CD14-positive monocyte (primary cell): ENCODE measurements at regions not wholly inside any gene's neighbourhood (a gene's known extent, or its start where the extent isn't known, plus 50 kb on each side); places are given as distances from the start of the nearest gene placed in this dataset.

ENCODE experiments used
- DNase-seq, 3 donors: peaks; one replicate each; pipeline ENCODE4 v3.0.0-alpha.2; 2011 to 2022
- H2AFZ ChIP-seq: 2 replicates; pipeline ENCODE4 v1.6.0; 2012; ENCODE audit warnings: mild to moderate bottlenecking, low read depth, low read length, inconsistent platforms; ENCODE audit not compliant: insufficient read depth, poor library complexity, severe bottlenecking
- H3K27ac ChIP-seq, 2 donors: 1 replicate in 1 of 2; 2 replicates in 1 of 2; pipeline ENCODE4 v1.5.1; 2012 to 2013; ENCODE audit warnings: low read length in 2 of 2, control low read depth in 1 of 2, inconsistent platforms in 1 of 2, low read depth in 1 of 2, mild to moderate bottlenecking in 1 of 2
- H3K27me3 ChIP-seq, 2 donors: one replicate each; pipeline versions ENCODE4 v1.6.0 to v1.6.1; 2011 to 2013; ENCODE audit warnings: low read length in 2 of 2; ENCODE audit not compliant: control insufficient read depth in 2 of 2, insufficient read depth in 2 of 2
- H3K36me3 ChIP-seq, 2 donors: replicated peaks in 1 of 2; 1 replicate in 1 of 2; 2 replicates in 1 of 2; pipeline versions ENCODE4 v1.5.1 to v1.6.1; 2012 to 2013; ENCODE audit warnings: low read length in 2 of 2, control low read depth in 1 of 2, inconsistent platforms in 1 of 2, mild to moderate bottlenecking in 1 of 2; ENCODE audit not compliant: insufficient read depth in 2 of 2, control insufficient read depth in 1 of 2
- H3K4me1 ChIP-seq, 2 donors: 1 replicate in 1 of 2; 2 replicates in 1 of 2; pipeline versions ENCODE4 v1.5.1 to v1.6.1; 2012 to 2013; ENCODE audit warnings: low read length in 2 of 2, control low read depth in 1 of 2, inconsistent platforms in 1 of 2, mild to moderate bottlenecking in 1 of 2, moderate library complexity in 1 of 2; ENCODE audit not compliant: insufficient read depth in 2 of 2, control insufficient read depth in 1 of 2
- H3K4me2 ChIP-seq: replicated peaks from 2 replicates; pipeline ENCODE3; 2012; ENCODE audit warnings: low read length, moderate library complexity, mild to moderate bottlenecking; ENCODE audit not compliant: poor library complexity, severe bottlenecking; ENCODE audit errors: extremely low read depth
- H3K4me3 ChIP-seq, 3 experiments: fragments of 200-600 bp in 1 of 3; sonication (generic) in 1 of 3; replicated peaks in 1 of 3; 1 replicate in 2 of 3; 2 replicates in 1 of 3; pipeline ENCODE4 v1.5.1; 2011 to 2013; ENCODE audit warnings: low read length in 3 of 3, mild to moderate bottlenecking in 3 of 3, control low read depth in 2 of 3, low read depth in 2 of 3, inconsistent platforms in 1 of 3, moderate library complexity in 1 of 3
- H3K79me2 ChIP-seq: 2 replicates; pipeline ENCODE4 v1.6.0; 2012; ENCODE audit warnings: mild to moderate bottlenecking, control low read depth, inconsistent platforms, low read length, moderate library complexity; ENCODE audit not compliant: insufficient read depth
- H3K9ac ChIP-seq: 2 replicates; pipeline ENCODE4 v1.6.0; 2017; ENCODE audit warnings: low read length, mild to moderate bottlenecking; ENCODE audit not compliant: insufficient read depth, poor library complexity, severe bottlenecking
- H3K9me3 ChIP-seq, 2 donors: replicated peaks in 1 of 2; 1 replicate in 1 of 2; 2 replicates in 1 of 2; pipeline versions ENCODE4 v1.5.1 to v1.6.1; 2012 to 2013; ENCODE audit warnings: low read length in 2 of 2, control low read depth in 1 of 2; ENCODE audit not compliant: control insufficient read depth in 1 of 2, insufficient read depth in 1 of 2
- H4K20me1 ChIP-seq: 2 replicates; pipeline ENCODE4 v1.6.0; 2012; ENCODE audit warnings: mild to moderate bottlenecking, low read length, control low read depth, moderate library complexity; ENCODE audit not compliant: insufficient read depth
- H3K27ac Mint-ChIP-seq, 7 donors: one replicate each; pipeline ENCODE4 v1.8.0; 2020; ENCODE audit warnings: mild to moderate bottlenecking in 7 of 7, mixed read lengths in 7 of 7, moderate library complexity in 6 of 7, inconsistent platforms in 2 of 7
- H3K27me3 Mint-ChIP-seq, 3 donors: one replicate each; pipeline ENCODE4 v1.8.0; 2021 to 2022; ENCODE audit warnings: low read depth in 3 of 3, mild to moderate bottlenecking in 3 of 3, mixed read lengths in 3 of 3, moderate library complexity in 3 of 3, inconsistent platforms in 1 of 3
- H3K36me3 Mint-ChIP-seq, 2 donors: one replicate each; pipeline ENCODE4 v1.8.0; 2020; ENCODE audit warnings: mixed read lengths in 2 of 2, inconsistent platforms in 1 of 2, mild to moderate bottlenecking in 1 of 2
- H3K4me1 Mint-ChIP-seq: one replicate; pipeline ENCODE4 v1.8.0; 2020; ENCODE audit warnings: mild to moderate bottlenecking, mixed read lengths
- H3K4me3 Mint-ChIP-seq, 2 donors: one replicate each; pipeline ENCODE4 v1.8.0; 2020; ENCODE audit warnings: mild to moderate bottlenecking in 2 of 2, mixed read lengths in 2 of 2, moderate library complexity in 1 of 2
- H3K9me3 Mint-ChIP-seq, 7 donors: one replicate each; pipeline ENCODE4 v1.8.0; 2020 to 2022; ENCODE audit warnings: mixed read lengths in 7 of 7, mild to moderate bottlenecking in 6 of 7, moderate library complexity in 6 of 7, inconsistent platforms in 2 of 7
- CTCF ChIP-seq: fragments of 200-600 bp; IDR thresholded peaks from one replicate; pipeline ENCODE4 v1.8.0; 2022; ENCODE audit warnings: antibody characterized with exemption, mild to moderate bottlenecking
- WGBS: methylation state at CpG from one replicate; pipeline ENCODE4 v1.1.5; 2013; ENCODE audit warnings: missing lambda C conversion rate; ENCODE audit not compliant: insufficient coverage; 5-methylcytosine and 5-hydroxymethylcytosine counted together
- intact Hi-C, 2 donors: fragments of 100-400 bp; cut with micrococcal nuclease; formaldehyde crosslinking; loops; one replicate each; pipeline versions ENCODE4 v1.15.0 to v1.15.1; 2023

GRCh38 chr3:103711670-103712069 is 1276.9 kb downstream of the ZPLD1 start:
- no CpG with 5 or more reads among the region's 5 CpGs for WGBS

GRCh38 chr3:103712320-103713008 is 1277.6 kb downstream of the ZPLD1 start:
- H3K4me3 Mint-ChIP-seq, result no peak overlapping the region
- Histone ChIP-seq H3K9me3 (no peaks in the 10 kb centered on the region), H3K79me2 (no peaks in the 10 kb centered on the region), H3K9ac (no peak overlapping the region), H3K4me2 (no peak overlapping the region), H3K27me3 (no peaks in the 10 kb centered on the region), H4K20me1 (no peaks in the 10 kb centered on the region), H3K27ac (no peak overlapping the region), H3K4me1 (no peaks in the 10 kb centered on the region), H3K4me3 (no peak overlapping the region), H3K36me3 (no peaks in the 10 kb centered on the region), H2AFZ (no peak overlapping the region)
- DNase-seq, result no peak
- TF ChIP-seq CTCF, result no peak
- H3K4me1 Mint-ChIP-seq, result no peaks in the 10 kb centered on the region
- intact Hi-C loops, result no loop called here
- no CpG with 5 or more reads among the region's 1 CpG for WGBS
- no peak overlapping the region for H3K27ac Mint-ChIP-seq
- H3K27me3 Mint-ChIP-seq, result no peaks in the 10 kb centered on the region
- H3K9me3 Mint-ChIP-seq, result peaks cover 0 to 7% (median 1%) of the 10 kb centered on the region in 7 donors
- H3K36me3 Mint-ChIP-seq, result no peaks in the 10 kb centered on the region

More at GRCh38 chr3:103711670-103712069, 1276.9 kb downstream of the ZPLD1 start:
- H3K36me3 Mint-ChIP-seq, result no peaks in the 10 kb centered on the region
- intact Hi-C loops, result no loop called here
- Histone ChIP-seq H4K20me1 (no peaks in the 10 kb centered on the region), H3K36me3 (no peaks in the 10 kb centered on the region), H3K27ac (no peak overlapping the region), H3K4me3 (no peak overlapping the region), H2AFZ (no peak overlapping the region), H3K4me1 (no peaks in the 10 kb centered on the region), H3K27me3 (no peaks in the 10 kb centered on the region), H3K4me2 (no peak overlapping the region), H3K79me2 (no peaks in the 10 kb centered on the region), H3K9ac (no peak overlapping the region), H3K9me3 (no peaks in the 10 kb centered on the region)
- no peak overlapping the region for H3K27ac Mint-ChIP-seq
- no peaks in the 10 kb centered on the region for H3K27me3 Mint-ChIP-seq
- H3K4me3 Mint-ChIP-seq, result no peak overlapping the region
- H3K9me3 Mint-ChIP-seq, result peaks cover 0 to 5% (median 1%) of the 10 kb centered on the region in 7 donors
- no peaks in the 10 kb centered on the region for H3K4me1 Mint-ChIP-seq
- no peak for TF ChIP-seq CTCF
- DNase-seq, result no peak
